ENCODE measurements at regions not wholly inside any gene's neighbourhood (a gene's known extent, or its start where the extent isn't known, plus 50 kb on each side); places are given as distances from the start of the nearest gene placed in this dataset.

GRCh38 chr9:75616052-75616451 is 274.4 kb upstream of the PCSK5 start:
- DNase-seq: no peak
- ATAC-seq: no peak

- no peak for ATAC-seq
These were observed 273.5 kb upstream of the PCSK5 start for GRCh38 chr9:75616841-75617566.

GRCh38 chr9:75623462-75623861 is 267.0 kb upstream of the PCSK5 start:
- no peak for DNase-seq
- no peak for ATAC-seq

More at GRCh38 chr9:75616841-75617566, 273.5 kb upstream of the PCSK5 start:
- no peak for DNase-seq

- ATAC-seq (no peak), DNase-seq (no peak)
These were observed 265.5 kb upstream of the PCSK5 start for GRCh38 chr9:75624998-75625397.

- ATAC-seq: no peak
- DNase-seq: no peak
These were observed 263.6 kb upstream of the PCSK5 start for GRCh38 chr9:75626860-75627259.

- ATAC-seq: no peak
- DNase-seq: no peak
These were observed 261.5 kb upstream of the PCSK5 start for GRCh38 chr9:75628952-75629351.

- ATAC-seq (no peak), DNase-seq (no peak)
These were observed 256.9 kb upstream of the PCSK5 start for GRCh38 chr9:75633451-75634057.

- DNase-seq (no peak), ATAC-seq (no peak)
These were observed 253.9 kb upstream of the PCSK5 start for GRCh38 chr9:75636427-75637045.

GRCh38 chr9:75639971-75640610 is 250.4 kb upstream of the PCSK5 start:
- no peak for ATAC-seq

GRCh38 chr9:75642522-75642921 is 248.0 kb upstream of the PCSK5 start:
- ATAC-seq (no peak), DNase-seq (no peak)

More at GRCh38 chr9:75639971-75640610, 250.4 kb upstream of the PCSK5 start:
- DNase-seq: no peak

- no peak for DNase-seq
- no peak for ATAC-seq
These were observed 245.8 kb upstream of the PCSK5 start for GRCh38 chr9:75644649-75645048.

GRCh38 chr9:75648034-75648433 is 242.4 kb upstream of the PCSK5 start:
- ATAC-seq (no peak), DNase-seq (no peak)

- no peak for DNase-seq
- no peak for ATAC-seq
These were observed 241.4 kb upstream of the PCSK5 start for GRCh38 chr9:75649060-75649459.

- ATAC-seq: no peak
- no peak for DNase-seq
These were observed 238.8 kb upstream of the PCSK5 start for GRCh38 chr9:75651709-75652108.

- no peak for ATAC-seq
- DNase-seq: no peak
These were observed 237.1 kb upstream of the PCSK5 start for GRCh38 chr9:75653335-75653734.

- ATAC-seq: no peak
- no peak for DNase-seq
These were observed 236.7 kb upstream of the PCSK5 start for GRCh38 chr9:75653750-75654149.

- ATAC-seq: no peak
- DNase-seq: no peak
These were observed 233.5 kb upstream of the PCSK5 start for GRCh38 chr9:75657015-75657414.

- ATAC-seq: no peak
- no peak for DNase-seq
These were observed 232.1 kb upstream of the PCSK5 start for GRCh38 chr9:75658301-75658905.

- DNase-seq (no peak), ATAC-seq (no peak)
These were observed 225.9 kb upstream of the PCSK5 start for GRCh38 chr9:75664597-75664996.

- ATAC-seq (no peak), DNase-seq (no peak)
These were observed 223.5 kb upstream of the PCSK5 start for GRCh38 chr9:75666856-75667554.

- DNase-seq (no peak), ATAC-seq (no peak)
These were observed 220.8 kb upstream of the PCSK5 start for GRCh38 chr9:75669721-75670120.

- DNase-seq (no peak), ATAC-seq (no peak)
These were observed 219.1 kb upstream of the PCSK5 start for GRCh38 chr9:75671354-75671753.

Data from stimulated activated naive CD8-positive, alpha-beta T cell treated with anti-CD3 and anti-CD28 coated beads, Interleukin-15, Interleukin-2, amounts not matched to agents 100 U/mL and 50 U/mL, for 24 hours (primary cell).